Prostate gland (tissue), 2 donors: ENCODE measurements at regions not wholly inside any gene's neighbourhood (a gene's known extent, or its start where the extent isn't known, plus 50 kb on each side); places are given as distances from the start of the nearest gene placed in this dataset.
"Not testable (repeated sequence)": the region's sequence is repeated elsewhere in the genome, so short reads cannot be mapped to it uniquely, and the experiment has no call there.

Source experiments
- DNase-seq: peaks from one replicate; pipeline ENCODE4 v3.0.0-alpha.2; 2019; ENCODE audit warnings: low spot score
- H3K27ac ChIP-seq, 2 donors: fragments of 200-600 bp; sonication (generic); 2 replicates each; pipeline ENCODE4 v1.5.1; 2017 to 2019
- H3K27me3 ChIP-seq: fragments of 200-600 bp; sonication (generic); replicated peaks from 2 replicates; pipeline ENCODE4 v1.5.1; 2019; ENCODE audit not compliant: insufficient read depth
- H3K36me3 ChIP-seq, 2 donors: fragments of 200-600 bp; sonication (generic); 1 replicate in 1 of 2; 2 replicates in 1 of 2; pipeline versions ENCODE4 v1.5.1 to v1.8.1; 2017 to 2019
- H3K4me1 ChIP-seq: fragments of 200-600 bp; sonication (generic); replicated peaks from 2 replicates; pipeline ENCODE4 v1.5.1; 2019
- H3K4me3 ChIP-seq, 2 donors: fragments of 200-600 bp; sonication (generic); 2 replicates each; pipeline ENCODE4 v1.5.1; 2017 to 2019
- H3K9me3 ChIP-seq: fragments of 200-600 bp; sonication (generic); 2 replicates; pipeline ENCODE4 v1.5.1; 2017
- CTCF ChIP-seq, 4 experiments: fragments of 200-600 bp in 2 of 4; fragments of 450-650 bp in 2 of 4; sonication (generic) in 2 of 4; IDR thresholded peaks; 1 replicate in 3 of 4; 2 replicates in 1 of 4; pipeline ENCODE4 v1.5.1; 2016 to 2019; ENCODE audit warnings: antibody characterized with exemption in 4 of 4, mild to moderate bottlenecking in 2 of 4, moderate library complexity in 2 of 4
- POLR2A ChIP-seq: fragments of 450-650 bp; IDR thresholded peaks from one replicate; pipeline ENCODE4 v1.6.1; 2016; ENCODE audit warnings: antibody characterized with exemption, mild to moderate bottlenecking
- POLR2AphosphoS5 ChIP-seq: sonication (generic); formaldehyde crosslinking; IDR thresholded peaks from one replicate; pipeline ENCODE4 v1.6.1; 2017; ENCODE audit warnings: antibody characterized with exemption
- WGBS: methylation state at CpG from one replicate; pipeline ENCODE4 v1.1.5; 2018; 5-methylcytosine and 5-hydroxymethylcytosine counted together
- intact Hi-C: fragments of 100-400 bp; cut with DNase I; formaldehyde crosslinking; loops from one replicate; pipeline ENCODE4 v1.14.2; 2022

- intact Hi-C loops, result no loop called here
- Histone ChIP-seq H3K27ac (no peak overlapping the region), H3K4me3 (no peak overlapping the region), H3K4me1 (no peaks in the 10 kb centered on the region), H3K9me3 (no peaks in the 10 kb centered on the region), H3K36me3 (no peaks in the 10 kb centered on the region), H3K27me3 (no peaks in the 10 kb centered on the region)
- no peak for TF ChIP-seq POLR2AphosphoS5
- TF ChIP-seq POLR2A, result no peak
- TF ChIP-seq CTCF (IDR thresholded peaks at IDR 0.05), result no peak
- 71% methylated on average over 5 of the region's 5 CpGs for WGBS
- DNase-seq, result no peak
Observed at GRCh38 chr1:4485878-4486277, 168.5 kb upstream of the AJAP1 start.

- H3K36me3 ChIP-seq, result no peaks in the 10 kb centered on the region
- H3K4me1 ChIP-seq, result no peaks in the 10 kb centered on the region
- no peak overlapping the region for H3K4me3 ChIP-seq
- no peak overlapping the region for H3K27ac ChIP-seq
- H3K27me3 ChIP-seq, result no peaks in the 10 kb centered on the region
- DNase-seq, result no peak
- TF ChIP-seq POLR2A, result no peak
- TF ChIP-seq POLR2AphosphoS5, result no peak
- no peak for TF ChIP-seq CTCF (IDR thresholded peaks at IDR 0.05)
- no peaks in the 10 kb centered on the region for H3K9me3 ChIP-seq
- intact Hi-C loops, result no loop called here
- WGBS, result 95% methylated on average over 22 of the region's 22 CpGs
Observed at GRCh38 chr1:4486408-4487120, 167.8 kb upstream of the AJAP1 start.

DNA sequence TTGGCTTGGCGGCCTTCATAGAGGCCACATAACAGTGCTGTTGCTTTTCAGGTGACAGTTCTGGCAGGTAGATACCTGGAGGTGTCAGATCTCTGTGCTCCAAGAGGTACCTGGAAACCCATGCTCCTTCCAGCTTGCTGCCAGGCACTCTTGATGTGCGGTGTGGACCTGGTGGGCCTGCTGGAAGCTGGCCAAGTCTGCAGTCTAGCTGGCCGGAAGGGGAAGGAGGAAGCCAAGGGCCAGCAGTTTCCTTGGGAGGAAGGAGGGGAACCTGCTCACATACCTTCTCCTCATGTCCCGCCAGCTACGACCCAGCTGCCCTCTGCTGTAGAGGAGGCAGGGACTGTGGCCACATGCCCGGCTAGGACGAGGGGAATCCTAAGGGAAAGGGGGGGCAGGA is 166.4 kb upstream of the AJAP1 start:
- WGBS, result 62% methylated on average over 7 of the region's 7 CpGs
- Histone ChIP-seq H3K27me3 (no peaks in the 10 kb centered on the region), H3K9me3 (no peaks in the 10 kb centered on the region), H3K27ac (no peak overlapping the region), H3K36me3 (no peaks in the 10 kb centered on the region), H3K4me3 (no peak overlapping the region), H3K4me1 (no peaks in the 10 kb centered on the region)
- no peak for DNase-seq
- TF ChIP-seq POLR2A (no peak), CTCF (IDR thresholded peaks at IDR 0.05) (no peak), POLR2AphosphoS5 (no peak)
- intact Hi-C loops, result no loop called here

DNA sequence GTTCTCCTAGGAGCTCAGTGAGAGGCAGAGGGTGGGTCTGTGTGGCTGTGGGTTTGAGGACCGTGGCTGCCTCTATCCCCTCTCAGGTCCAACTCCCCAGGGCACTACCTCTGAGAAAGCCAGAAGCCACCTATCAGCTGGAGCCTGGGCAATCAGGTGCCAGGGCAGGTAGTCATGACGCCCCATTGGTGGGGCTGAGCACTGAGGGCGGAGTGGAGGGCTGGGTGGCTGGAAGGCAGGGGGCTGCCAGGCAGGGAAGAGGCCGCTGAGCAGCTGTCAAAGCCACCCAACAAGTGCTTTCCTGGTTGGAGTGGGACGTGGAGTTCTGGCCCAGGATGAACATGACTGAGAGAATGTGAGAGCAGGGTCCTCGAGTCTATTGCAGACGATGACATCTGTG is 164.9 kb upstream of the AJAP1 start:
- H3K4me1 ChIP-seq, result no peaks in the 10 kb centered on the region
- H3K36me3 ChIP-seq, result no peaks in the 10 kb centered on the region
- H3K27me3 ChIP-seq, result no peaks in the 10 kb centered on the region
- no peak overlapping the region for H3K27ac ChIP-seq
- H3K4me3 ChIP-seq, result no peak overlapping the region
- H3K9me3 ChIP-seq, result no peaks in the 10 kb centered on the region
- TF ChIP-seq CTCF (IDR thresholded peaks at IDR 0.05) (no peak), POLR2A (no peak), POLR2AphosphoS5 (no peak)
- intact Hi-C loops, result no loop called here
- no peak for DNase-seq
- 75% methylated on average over 7 of the region's 7 CpGs for WGBS

DNA sequence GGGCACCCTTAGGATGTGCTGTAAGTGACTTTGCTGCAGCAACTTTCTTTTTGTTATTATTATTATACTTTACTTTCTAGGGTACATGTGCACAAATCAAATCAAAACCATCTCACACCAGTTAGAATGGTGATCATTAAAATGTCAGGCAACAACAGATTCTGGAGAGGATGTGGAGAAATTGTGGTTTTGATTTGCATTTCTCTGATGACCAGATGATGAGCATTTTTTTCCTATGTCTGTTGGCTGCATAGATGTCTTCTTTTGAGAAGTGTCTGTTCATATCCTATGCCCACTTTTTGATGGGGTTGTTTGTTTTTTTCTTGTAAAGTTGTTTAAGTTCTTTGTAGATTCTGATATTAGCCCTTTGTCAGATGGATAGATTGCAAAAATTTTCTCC is 164.4 kb upstream of the AJAP1 start:
- DNase-seq, H3K4me1 ChIP-seq, H3K9me3 ChIP-seq, intact Hi-C loops, H3K27me3 ChIP-seq, H3K36me3 ChIP-seq, H3K4me3 ChIP-seq, H3K27ac ChIP-seq: not testable (repeated sequence)
